ENCODE measurements at regions not wholly inside any gene's neighbourhood (a gene's known extent, or its start where the extent isn't known, plus 50 kb on each side); places are given as distances from the start of the nearest gene placed in this dataset.

DNA sequence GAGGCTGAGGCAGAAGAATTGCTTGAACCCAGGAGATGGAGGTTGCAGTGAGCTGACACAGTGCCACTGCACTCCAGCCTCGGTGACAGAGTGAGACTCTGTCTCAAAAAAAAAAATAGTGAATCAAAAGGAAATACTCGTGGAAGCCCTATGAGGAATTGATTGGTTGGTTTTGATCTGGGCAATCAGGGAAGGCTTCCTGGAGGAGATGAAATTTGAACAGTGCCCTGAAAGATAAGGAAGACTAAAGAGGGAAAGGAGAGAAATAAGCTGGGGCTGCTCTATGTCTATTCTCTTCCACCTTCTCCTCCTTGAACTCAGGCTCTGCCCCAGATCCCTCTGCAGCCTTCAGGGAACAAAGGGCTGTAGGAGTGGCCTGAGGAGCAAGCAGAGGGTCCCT lies 54.1 kb downstream of the IRF2BPL start:
- Mint-ChIP-seq H3K9me3 (ENCODE audit: low read depth) (no peaks in the 10 kb centered on the region), H3K4me1 (ENCODE audit: low read depth) (peaks cover 17% of the 10 kb centered on the region), H3K36me3 (no peaks in the 10 kb centered on the region), H3K4me3 (no peak overlapping the region), H3K27me3 (no peaks in the 10 kb centered on the region), H3K27ac (no peak overlapping the region)

DNA sequence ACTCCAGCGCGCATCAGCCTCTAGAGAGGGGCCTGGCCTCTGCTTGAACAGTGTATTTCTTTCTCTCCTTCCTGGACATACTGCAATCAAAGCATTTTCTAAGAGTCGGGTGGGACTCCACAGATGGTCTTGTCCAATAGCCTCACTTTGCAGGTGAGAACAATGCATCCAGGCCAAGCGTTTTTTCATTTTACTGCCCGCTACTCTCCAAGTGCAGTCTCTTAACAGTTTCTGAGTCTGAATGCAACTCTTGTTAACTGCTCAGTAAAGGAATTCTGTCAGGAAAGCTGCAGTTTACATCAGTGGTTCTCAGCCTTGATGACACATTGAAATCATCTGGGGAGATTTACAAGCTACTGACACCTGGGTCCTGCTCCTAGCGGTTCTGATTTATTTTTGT lies 57.0 kb downstream of the IRF2BPL start:
- Mint-ChIP-seq H3K4me3 (no peak overlapping the region), H3K9me3 (ENCODE audit: low read depth) (no peaks in the 10 kb centered on the region)

DNA sequence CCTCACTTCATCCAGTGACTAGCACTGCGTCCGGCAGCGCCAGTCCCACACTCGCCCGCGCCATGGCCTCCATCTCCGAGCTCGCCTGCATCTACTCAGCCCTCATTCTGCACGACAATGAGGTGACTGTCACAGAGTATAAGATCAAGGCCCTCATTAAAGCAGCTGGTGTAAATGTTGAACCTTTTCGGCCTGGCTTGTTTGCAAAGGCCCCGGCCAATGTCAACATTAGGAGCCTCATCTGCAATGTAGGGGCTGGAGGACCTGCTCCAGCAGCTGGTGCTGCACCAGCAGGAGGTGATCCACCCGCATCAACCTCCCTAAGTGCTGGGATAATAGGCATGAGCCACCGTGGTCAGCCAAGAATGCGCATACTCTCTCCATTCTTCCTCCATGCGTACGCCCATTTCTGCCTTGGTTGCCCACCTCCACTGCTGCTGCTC lies 59.9 kb downstream of the IRF2BPL start:
- Mint-ChIP-seq H3K9me3 (ENCODE audit: low read depth) (no peaks in the 10 kb centered on the region), H3K27me3 (no peaks in the 10 kb centered on the region), H3K4me1 (ENCODE audit: low read depth) (peaks cover 29% of the 10 kb centered on the region), H3K4me3 (no peak overlapping the region), H3K27ac (no peak overlapping the region), H3K36me3 (no peaks in the 10 kb centered on the region)

More for the DNA sequence above, 57.0 kb downstream of the IRF2BPL start:
- H3K27ac Mint-ChIP-seq, result no peak overlapping the region
- no peaks in the 10 kb centered on the region for H3K36me3 Mint-ChIP-seq
- H3K4me1 Mint-ChIP-seq (ENCODE audit: low read depth), result peaks cover 8% of the 10 kb centered on the region
- H3K27me3 Mint-ChIP-seq, result no peaks in the 10 kb centered on the region

DNA sequence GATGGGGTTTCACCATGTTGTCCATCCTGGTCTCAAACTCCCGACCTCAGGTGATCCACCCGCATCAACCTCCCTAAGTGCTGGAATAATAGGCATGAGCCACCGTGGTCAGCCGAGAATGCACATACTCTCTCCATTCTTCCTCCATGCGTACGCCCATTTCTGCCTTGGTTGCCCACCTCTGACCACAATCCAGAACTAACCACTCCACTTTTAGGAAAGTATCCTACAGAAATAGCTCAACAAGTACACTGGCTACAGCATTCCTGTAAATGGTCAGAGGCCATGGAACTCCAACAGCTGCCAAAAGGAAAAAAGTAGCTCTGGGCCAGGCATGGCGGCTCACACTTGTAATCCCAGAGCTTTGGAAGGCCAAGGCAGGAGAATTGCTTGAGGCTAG lies 60.7 kb downstream of the IRF2BPL start:
- peaks cover 37% of the 10 kb centered on the region for H3K4me1 Mint-ChIP-seq (ENCODE audit: low read depth)
- no peak overlapping the region for H3K27ac Mint-ChIP-seq
- no peaks in the 10 kb centered on the region for H3K36me3 Mint-ChIP-seq
- H3K4me3 Mint-ChIP-seq, result no peak overlapping the region
- no peaks in the 10 kb centered on the region for H3K9me3 Mint-ChIP-seq (ENCODE audit: low read depth)
- no peaks in the 10 kb centered on the region for H3K27me3 Mint-ChIP-seq

DNA sequence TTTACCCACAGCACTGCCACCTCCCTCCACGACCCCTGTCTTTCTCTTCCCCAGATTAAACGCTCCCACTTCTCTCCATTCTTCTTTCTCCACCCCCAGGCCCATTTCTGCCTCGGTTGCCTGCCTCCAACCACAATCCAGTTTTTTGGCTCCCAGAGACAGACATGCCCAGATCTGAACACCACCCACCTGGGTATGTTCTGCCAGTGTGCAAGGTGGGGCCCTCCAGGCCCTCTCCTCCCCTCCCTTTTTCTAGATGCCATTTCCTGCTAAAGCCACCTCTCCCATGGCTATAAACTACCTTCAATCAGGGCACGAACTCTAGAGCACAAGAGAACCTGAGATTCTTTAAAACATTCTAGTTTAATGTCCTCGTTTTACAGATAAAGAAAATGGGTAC lies 63.3 kb downstream of the IRF2BPL start:
- H3K27ac Mint-ChIP-seq, result peak overlapping the region; percentile 66

DNA sequence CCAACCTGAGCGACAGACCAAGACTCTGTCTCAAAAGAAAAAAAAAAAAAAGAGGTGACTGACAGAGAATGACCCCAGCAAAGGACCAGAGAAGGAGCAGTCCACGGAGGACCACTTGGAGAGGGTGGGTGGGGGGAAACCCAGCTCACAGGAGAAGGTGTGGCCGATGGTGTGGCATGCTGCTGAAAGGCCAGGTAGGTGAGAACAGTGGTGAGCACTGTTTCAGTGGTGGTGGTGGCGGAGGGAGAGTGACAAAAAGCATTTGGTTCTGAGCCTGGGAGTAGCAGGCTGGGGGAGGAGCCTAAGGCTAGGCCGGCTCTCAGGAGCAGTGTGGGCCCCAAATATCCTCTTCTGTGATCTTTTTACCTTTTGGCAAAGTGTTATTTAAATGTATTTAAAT lies 63.8 kb downstream of the IRF2BPL start:
- H3K27ac Mint-ChIP-seq, result peak overlapping the region; percentile 22
- no peak overlapping the region for H3K4me3 Mint-ChIP-seq
- no peaks in the 10 kb centered on the region for H3K27me3 Mint-ChIP-seq
- H3K9me3 Mint-ChIP-seq (ENCODE audit: low read depth), result no peaks in the 10 kb centered on the region
- H3K36me3 Mint-ChIP-seq, result no peaks in the 10 kb centered on the region
- H3K4me1 Mint-ChIP-seq (ENCODE audit: low read depth), result peaks cover 68% of the 10 kb centered on the region

More for the DNA sequence above, 63.3 kb downstream of the IRF2BPL start:
- no peaks in the 10 kb centered on the region for H3K9me3 Mint-ChIP-seq (ENCODE audit: low read depth)
- no peaks in the 10 kb centered on the region for H3K36me3 Mint-ChIP-seq
- no peaks in the 10 kb centered on the region for H3K27me3 Mint-ChIP-seq
- H3K4me1 Mint-ChIP-seq (ENCODE audit: low read depth), result peaks cover 63% of the 10 kb centered on the region
- peak overlapping the region; percentile 52 for H3K4me3 Mint-ChIP-seq

DNA sequence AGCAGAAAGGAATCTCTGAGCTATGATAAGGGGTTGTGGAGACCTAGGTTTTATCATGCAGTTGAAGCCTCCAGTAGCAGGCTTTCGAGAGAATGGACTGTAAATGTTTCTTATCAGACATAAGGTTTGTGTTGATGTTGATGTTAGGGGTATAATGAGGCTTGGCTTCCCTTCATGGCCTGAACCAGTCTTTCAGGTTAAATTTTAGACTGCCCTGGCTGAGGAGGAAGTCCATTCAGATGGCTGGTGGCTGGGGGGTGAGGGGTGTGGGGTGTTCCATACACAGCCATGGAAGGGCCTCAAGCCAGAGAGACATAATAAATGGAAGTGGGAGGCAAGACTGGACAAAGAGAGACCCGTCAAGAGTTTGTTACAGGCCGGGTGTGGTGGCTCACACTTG lies 65.1 kb downstream of the IRF2BPL start:
- Mint-ChIP-seq H3K27ac (peak overlapping the region; percentile 95), H3K4me1 (ENCODE audit: low read depth) (peaks cover 78% of the 10 kb centered on the region), H3K27me3 (no peaks in the 10 kb centered on the region), H3K9me3 (ENCODE audit: low read depth) (no peaks in the 10 kb centered on the region), H3K36me3 (no peaks in the 10 kb centered on the region), H3K4me3 (peak overlapping the region; percentile 47)

DNA sequence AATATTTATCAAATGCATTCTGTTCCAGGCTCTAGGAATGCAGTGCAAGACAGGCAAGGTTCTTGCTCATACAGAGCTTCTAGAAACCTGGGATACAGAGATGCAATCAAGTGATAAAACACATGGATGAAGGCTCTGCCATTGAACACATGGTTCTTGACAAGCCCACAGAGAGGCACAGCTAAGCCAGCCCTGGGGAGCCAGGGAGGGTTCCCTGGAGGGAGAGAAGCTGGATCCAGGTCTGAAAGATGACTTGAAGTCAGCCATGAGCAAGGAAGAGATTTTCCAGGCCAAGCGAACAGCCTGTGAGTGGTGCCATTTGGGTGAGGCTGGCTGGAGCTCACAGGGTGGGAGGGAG lies 66.2 kb downstream of the IRF2BPL start:
- peaks cover 86% of the 10 kb centered on the region for H3K4me1 Mint-ChIP-seq (ENCODE audit: low read depth)
- peak overlapping the region; percentile 85 for H3K4me3 Mint-ChIP-seq
- no peaks in the 10 kb centered on the region for H3K27me3 Mint-ChIP-seq
- no peaks in the 10 kb centered on the region for H3K36me3 Mint-ChIP-seq
- no peaks in the 10 kb centered on the region for H3K9me3 Mint-ChIP-seq (ENCODE audit: low read depth)
- H3K27ac Mint-ChIP-seq, result peak overlapping the region; percentile 95

DNA sequence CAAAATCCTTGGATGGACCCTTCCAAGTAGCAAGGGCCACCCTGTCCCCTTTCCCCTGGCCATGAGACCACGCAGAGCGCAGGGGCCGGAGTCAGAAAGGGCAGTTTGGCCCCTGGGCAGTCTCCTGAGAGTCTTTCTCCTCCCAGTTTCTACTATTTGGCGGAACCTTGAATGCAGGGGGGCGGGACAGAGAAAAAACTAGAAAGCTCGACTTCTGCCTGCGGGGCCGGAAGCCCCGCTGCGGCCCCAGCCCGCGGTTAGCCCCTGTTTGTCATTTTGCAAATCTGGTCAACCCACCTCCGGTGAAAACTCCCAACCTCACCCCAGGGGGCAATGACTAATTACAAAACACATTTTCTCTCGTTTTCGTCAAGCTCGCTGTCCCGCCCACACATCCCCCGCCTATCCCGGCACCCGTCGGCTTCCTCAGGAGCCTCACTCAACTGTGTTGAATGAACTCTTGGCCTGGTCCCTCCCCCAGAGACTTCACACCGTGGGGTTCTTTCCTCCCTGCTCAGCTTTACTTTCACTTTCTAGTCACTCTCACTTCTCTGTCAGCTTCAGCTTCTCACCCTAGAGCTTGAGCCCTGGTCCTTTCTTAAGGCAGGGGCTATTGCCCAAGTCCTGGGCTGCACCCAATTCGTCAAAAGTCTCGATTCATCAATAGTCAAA lies 66.7 kb downstream of the IRF2BPL start:
- H3K4me3 Mint-ChIP-seq, result peak overlapping the region; percentile 85
- peak overlapping the region; percentile 95 for H3K27ac Mint-ChIP-seq
- no peaks in the 10 kb centered on the region for H3K36me3 Mint-ChIP-seq
- H3K27me3 Mint-ChIP-seq, result no peaks in the 10 kb centered on the region
- no peaks in the 10 kb centered on the region for H3K9me3 Mint-ChIP-seq (ENCODE audit: low read depth)
- H3K4me1 Mint-ChIP-seq (ENCODE audit: low read depth), result peaks cover 88% of the 10 kb centered on the region

DNA sequence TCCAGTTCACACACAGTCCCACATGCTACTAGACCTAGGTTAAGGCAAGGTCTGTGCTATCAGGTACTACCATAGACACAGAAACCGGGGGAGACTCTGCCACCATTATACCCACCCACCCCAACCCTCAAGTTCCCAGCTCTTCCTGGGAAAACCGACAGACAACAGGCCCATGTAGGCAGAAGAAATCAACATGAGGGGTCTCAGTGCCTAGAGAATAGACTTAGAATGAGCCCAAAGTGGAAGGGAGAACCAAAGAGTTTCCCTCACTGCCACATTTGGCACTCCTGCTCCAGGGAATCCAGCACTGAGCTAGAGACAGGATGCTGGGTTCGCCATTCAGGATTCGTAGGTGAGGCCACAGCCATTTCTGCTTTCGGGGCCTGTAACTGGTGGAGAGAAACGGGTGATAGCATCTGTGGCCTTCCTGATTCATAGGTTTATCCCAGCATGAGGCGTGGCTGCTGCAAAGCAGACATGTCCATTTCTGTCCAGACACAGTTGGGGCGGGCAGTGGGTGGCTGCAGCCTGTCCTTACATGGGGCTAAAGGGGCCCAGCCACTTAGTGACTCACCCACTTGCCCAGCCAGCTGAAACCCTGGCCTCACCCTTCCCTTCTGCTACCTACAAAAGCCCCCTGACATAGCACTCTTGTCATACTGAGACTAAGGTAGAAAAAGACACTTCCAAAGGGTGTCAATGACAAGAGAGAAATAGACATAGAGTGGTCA lies 69.4 kb downstream of the IRF2BPL start:
- Mint-ChIP-seq H3K4me3 (no peak overlapping the region), H3K4me1 (ENCODE audit: low read depth) (peaks cover 88% of the 10 kb centered on the region), H3K9me3 (ENCODE audit: low read depth) (no peaks in the 10 kb centered on the region), H3K27me3 (no peaks in the 10 kb centered on the region), H3K36me3 (no peaks in the 10 kb centered on the region), H3K27ac (peak overlapping the region; percentile 41)

DNA sequence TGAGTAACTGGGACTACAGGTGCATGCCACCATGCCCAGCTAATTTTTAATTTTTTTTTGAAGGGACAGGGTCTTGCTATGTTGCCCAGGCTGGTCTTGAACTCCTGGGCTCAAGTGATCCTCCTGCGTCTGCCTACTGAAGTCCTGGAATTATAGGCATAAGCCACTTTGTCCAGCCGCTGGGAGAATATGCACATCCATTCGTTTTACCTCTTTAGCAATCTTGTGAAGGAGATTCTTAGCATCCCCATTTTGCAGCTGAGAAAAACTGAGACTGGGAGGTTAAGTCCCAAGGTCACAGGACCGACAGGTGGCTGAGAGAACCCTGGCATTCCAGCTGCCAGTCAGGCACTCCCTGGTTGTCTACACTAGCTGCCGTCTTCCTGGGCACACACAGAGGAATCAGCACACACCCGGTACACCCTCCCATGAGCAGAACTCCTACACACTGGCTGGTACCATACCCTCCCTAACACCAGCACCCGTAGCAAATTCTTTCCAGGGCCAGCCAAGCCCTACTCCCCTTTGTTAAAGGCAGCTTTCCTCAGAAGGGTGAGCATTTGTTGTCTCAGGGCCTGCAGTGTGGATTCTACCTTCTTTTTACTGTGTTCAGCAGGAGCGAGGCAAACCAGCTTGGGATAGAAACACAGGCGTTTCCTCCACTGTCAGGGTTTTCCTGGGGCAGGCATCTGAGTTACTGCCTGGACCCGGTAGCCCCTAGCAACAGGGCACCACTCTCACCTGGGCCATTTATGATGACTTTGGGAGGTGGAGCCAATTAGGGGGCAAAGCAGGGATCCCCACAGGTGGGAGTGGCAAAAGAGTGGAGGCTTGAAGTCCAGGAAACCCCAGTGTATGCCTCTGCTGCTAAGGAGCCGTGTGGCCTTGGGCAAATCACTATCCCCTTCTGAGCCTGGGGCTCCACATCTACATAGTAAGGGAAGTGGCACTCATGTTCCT lies 70.2 kb downstream of the IRF2BPL start:
- no peaks in the 10 kb centered on the region for H3K36me3 Mint-ChIP-seq
- H3K4me1 Mint-ChIP-seq (ENCODE audit: low read depth), result peaks cover 83% of the 10 kb centered on the region
- no peaks in the 10 kb centered on the region for H3K27me3 Mint-ChIP-seq
- H3K27ac Mint-ChIP-seq, result peak overlapping the region; percentile 41
- H3K9me3 Mint-ChIP-seq (ENCODE audit: low read depth), result no peaks in the 10 kb centered on the region
- H3K4me3 Mint-ChIP-seq, result peak overlapping the region; percentile 38

DNA sequence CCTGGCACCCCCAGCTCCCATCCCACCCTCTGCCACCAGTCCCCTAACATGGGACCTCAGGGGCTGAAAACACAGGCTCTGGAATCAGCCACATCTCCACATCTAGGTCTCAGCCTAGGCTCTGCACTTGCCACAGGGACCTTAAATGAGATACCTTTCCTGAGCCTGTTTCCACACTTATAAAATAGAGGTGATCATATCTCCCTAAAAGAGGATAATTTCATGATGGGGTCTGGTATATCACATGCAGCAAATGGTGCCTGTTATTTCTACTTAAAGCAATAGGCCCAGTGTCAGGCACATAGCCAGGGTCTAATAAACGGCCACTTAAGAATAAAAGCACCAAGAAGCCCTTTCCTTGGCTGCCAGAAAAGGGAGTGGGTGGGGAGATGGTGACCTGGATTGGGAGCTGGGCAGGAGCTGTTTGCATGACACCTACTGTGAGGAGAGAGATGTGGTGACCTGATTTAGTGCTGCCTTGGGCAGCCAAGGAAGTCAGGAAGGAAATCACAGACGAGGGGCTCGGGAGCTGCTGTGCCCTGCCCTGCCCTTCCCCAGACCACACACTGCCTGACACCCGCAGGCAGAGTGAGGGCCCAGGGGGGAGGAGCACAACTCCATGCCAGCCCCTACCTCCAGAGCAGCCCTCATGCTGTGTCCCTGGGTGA lies 71.2 kb downstream of the IRF2BPL start:
- peak overlapping the region; percentile 79 for H3K4me3 Mint-ChIP-seq
- peak overlapping the region; percentile 91 for H3K27ac Mint-ChIP-seq
- no peaks in the 10 kb centered on the region for H3K9me3 Mint-ChIP-seq (ENCODE audit: low read depth)
- peaks cover 75% of the 10 kb centered on the region for H3K4me1 Mint-ChIP-seq (ENCODE audit: low read depth)
- no peaks in the 10 kb centered on the region for H3K36me3 Mint-ChIP-seq
- H3K27me3 Mint-ChIP-seq, result no peaks in the 10 kb centered on the region

DNA sequence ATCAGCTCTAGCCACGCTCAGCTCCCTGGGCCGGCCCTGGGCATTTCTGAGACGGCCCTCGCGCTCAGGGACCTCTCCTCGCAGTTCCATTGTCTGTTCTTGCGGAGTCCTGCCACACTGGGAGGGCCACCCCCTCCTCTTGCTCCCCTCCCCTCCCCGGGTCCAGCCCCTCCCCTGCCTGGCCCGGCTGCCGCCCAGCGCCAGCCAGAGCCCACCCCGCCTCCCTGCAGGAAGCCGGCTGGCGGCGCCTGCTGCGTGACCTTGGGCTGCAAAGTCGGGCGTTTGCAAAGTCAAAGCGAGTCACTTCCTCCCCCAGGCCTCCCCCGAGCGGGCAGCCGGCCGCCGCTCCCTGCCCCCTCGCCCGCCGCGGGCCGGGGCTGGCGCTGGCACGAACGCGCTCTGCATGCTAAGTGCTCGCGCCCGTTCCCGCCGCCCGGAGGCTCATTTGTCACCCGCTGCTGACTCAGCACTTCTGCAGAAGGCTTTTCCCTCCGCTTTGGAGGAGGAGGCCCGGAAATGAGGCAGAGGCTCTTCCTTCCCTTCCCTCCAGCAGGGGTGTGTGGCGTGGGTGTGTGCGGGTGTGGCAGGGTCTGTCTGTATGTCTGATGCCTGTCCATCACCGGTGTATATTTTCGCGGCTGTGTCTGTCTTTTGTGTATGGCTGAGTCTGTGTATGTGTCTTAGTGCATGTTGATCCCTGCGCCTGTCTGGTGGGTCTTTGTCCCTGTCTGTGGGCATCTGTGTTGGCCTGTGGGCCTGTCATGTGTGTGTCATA lies 72.0 kb downstream of the IRF2BPL start:
- no peaks in the 10 kb centered on the region for H3K27me3 Mint-ChIP-seq

More for the DNA sequence above, 72.0 kb downstream of the IRF2BPL start:
- H3K36me3 Mint-ChIP-seq, result no peaks in the 10 kb centered on the region
- H3K9me3 Mint-ChIP-seq (ENCODE audit: low read depth), result no peaks in the 10 kb centered on the region
- peak overlapping the region; percentile 87 for H3K4me3 Mint-ChIP-seq
- peak overlapping the region; percentile 95 for H3K27ac Mint-ChIP-seq
- peaks cover 67% of the 10 kb centered on the region for H3K4me1 Mint-ChIP-seq (ENCODE audit: low read depth)
